Uterus (tissue), 2 donors: ENCODE measurements at regions not wholly inside any gene's neighbourhood (a gene's known extent, or its start where the extent isn't known, plus 50 kb on each side); places are given as distances from the start of the nearest gene placed in this dataset.

Experiments
- CTCF ChIP-seq, 4 experiments: fragments of 200-600 bp in 2 of 4; fragments of 450-650 bp in 2 of 4; sonication (generic) in 2 of 4; IDR thresholded peaks; one replicate each; pipeline ENCODE4 v1.5.1; 2016 to 2019; ENCODE audit warnings: antibody characterized with exemption in 4 of 4, mild to moderate bottlenecking in 2 of 4, moderate library complexity in 1 of 4
- POLR2A ChIP-seq, 2 donors: fragments of 450-650 bp; IDR thresholded peaks; one replicate each; pipeline ENCODE4 v1.6.1; 2016; ENCODE audit warnings: antibody characterized with exemption in 2 of 2, mild to moderate bottlenecking in 1 of 2, moderate library complexity in 1 of 2

DNA sequence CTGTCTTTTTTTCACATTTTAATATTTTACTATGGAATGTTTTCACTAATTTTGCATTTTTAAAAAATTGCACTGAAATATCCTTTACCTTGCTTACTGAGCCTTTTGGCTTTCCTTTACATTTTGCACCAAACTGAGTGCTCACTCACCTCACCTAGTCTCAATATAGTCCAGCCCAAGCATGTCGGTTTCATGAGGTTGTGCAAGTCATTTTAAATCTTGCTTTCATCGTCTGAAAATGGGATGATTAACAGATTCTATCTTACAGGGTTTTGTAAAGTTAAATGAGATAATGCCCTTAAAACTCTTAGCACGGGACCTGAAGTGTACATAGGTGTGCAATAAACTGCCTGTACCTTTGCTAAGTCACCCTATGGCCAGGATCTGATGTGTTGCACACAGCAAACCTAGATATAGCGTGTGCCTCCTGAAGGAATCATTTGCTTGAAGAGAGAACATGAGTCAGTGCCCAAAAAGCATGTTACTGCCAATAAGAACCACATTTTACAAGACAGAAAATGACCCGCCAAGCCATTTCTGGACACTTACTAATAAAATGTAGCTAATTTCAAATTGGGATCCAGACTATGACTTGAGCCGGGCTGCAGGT, 199.8 kb downstream of the JCAD start:
- no peak for TF ChIP-seq CTCF (IDR thresholded peaks at IDR 0.05)
- no peak for TF ChIP-seq POLR2A (IDR thresholded peaks at IDR 0.05)
